SK-N-SH (cell line): ENCODE measurements at regions not wholly inside any gene's neighbourhood (a gene's known extent, or its start where the extent isn't known, plus 50 kb on each side); places are given as distances from the start of the nearest gene placed in this dataset.

Experiments
- CTCF ChIA-PET: fragments of 300-600, 350-600 bp; formaldehyde crosslinking; extraction: SDS; loops from one replicate; lab custom pipeline; 2021; lab: Yijun Ruan, JAX
- POLR2A ChIA-PET: fragments of 350-600 bp; sonication (Branson Sonifier 250); formaldehyde crosslinking; extraction: SDS; loops from one replicate; lab custom pipeline; 2020; ENCODE audit warnings: antibody characterized with exemption, inconsistent platforms; lab: Yijun Ruan, JAX
- DNase-seq: peaks from one replicate; pipeline ENCODE4 v3.0.0; 2012
- H2AFZ ChIP-seq: fragments of 200-600 bp; sonication (generic); 2 replicates; pipeline ENCODE4 v1.8.1; 2016; ENCODE audit warnings: antibody characterized with exemption, mild to moderate bottlenecking, low read depth
- H3F3A ChIP-seq: fragments of 200-600 bp; sonication (generic); replicated peaks from 2 replicates; pipeline ENCODE3; 2016; ENCODE audit warnings: antibody characterized with exemption, mild to moderate bottlenecking; ENCODE audit not compliant: insufficient read depth
- H3K27ac ChIP-seq, 2 experiments: fragments of 200-500 bp in 1 of 2; fragments of 200-600 bp in 1 of 2; sonication (Bioruptor generic) in 1 of 2; sonication (generic), shearing (Covaris generic) in 1 of 2; 2 replicates each; pipeline versions ENCODE4 v1.5.1 to v1.6.1; 2014 to 2016; ENCODE audit warnings: low read depth in 2 of 2, inconsistent platforms in 1 of 2, low read length in 1 of 2, mild to moderate bottlenecking in 1 of 2, mixed read lengths in 1 of 2
- H3K27me3 ChIP-seq: fragments of 200-600 bp; sonication (generic), shearing (Covaris generic); 2 replicates; pipeline ENCODE4 v1.6.1; 2016; ENCODE audit warnings: mixed run types; ENCODE audit not compliant: insufficient read depth
- H3K36me3 ChIP-seq, 2 experiments: fragments of 200-500 bp in 1 of 2; fragments of 200-600 bp in 1 of 2; sonication (Bioruptor generic) in 1 of 2; sonication (generic) in 1 of 2; replicated peaks in 1 of 2; 2 replicates each; pipeline versions ENCODE3 to v1.5.1; 2014 to 2016; ENCODE audit warnings: low read length in 1 of 2, mild to moderate bottlenecking in 1 of 2; ENCODE audit not compliant: insufficient read depth in 2 of 2, control insufficient read depth in 1 of 2
- H3K4me1 ChIP-seq, 2 experiments: fragments of 200-500 bp in 1 of 2; fragments of 200-600 bp in 1 of 2; sonication (Bioruptor generic) in 1 of 2; sonication (generic), shearing (Covaris generic) in 1 of 2; 2 replicates each; pipeline versions ENCODE4 v1.5.1 to v1.6.1; 2014 to 2016; ENCODE audit warnings: low read depth in 1 of 2, low read length in 1 of 2, mixed run types in 1 of 2; ENCODE audit not compliant: insufficient read depth in 2 of 2, control insufficient read depth in 1 of 2
- H3K4me2 ChIP-seq: fragments of 200-600 bp; sonication (generic), shearing (Covaris generic); 2 replicates; pipeline ENCODE4 v1.6.1; 2017; ENCODE audit warnings: mixed run types
- H3K4me3 ChIP-seq, 2 experiments: fragments of 200-500 bp in 1 of 2; fragments of 200-600 bp in 1 of 2; sonication (Bioruptor generic) in 1 of 2; sonication (generic), shearing (Covaris generic) in 1 of 2; 2 replicates each; pipeline versions ENCODE4 v1.5.1 to v1.8.1; 2014 to 2016; ENCODE audit warnings: low read depth in 2 of 2, inconsistent platforms in 1 of 2, low read length in 1 of 2, mild to moderate bottlenecking in 1 of 2, mixed read lengths in 1 of 2, moderate library complexity in 1 of 2
- H3K79me2 ChIP-seq: fragments of 200-600 bp; sonication (generic); 2 replicates; pipeline ENCODE4 v1.8.1; 2017; ENCODE audit warnings: mild to moderate bottlenecking; ENCODE audit not compliant: insufficient read depth
- H3K9ac ChIP-seq: fragments of 200-600 bp; sonication (generic); 2 replicates; pipeline ENCODE4 v1.6.1; 2017; ENCODE audit warnings: mixed run types
- H3K9me2 ChIP-seq: fragments of 200-600 bp; sonication (generic); 2 replicates; pipeline ENCODE4 v1.6.1; 2017; ENCODE audit warnings: mixed run types
- H3K9me3 ChIP-seq: fragments of 200-600 bp; sonication (generic); 2 replicates; pipeline ENCODE4 v1.6.1; 2017; ENCODE audit warnings: mixed run types, mild to moderate bottlenecking, moderate library complexity
- H4K20me1 ChIP-seq: fragments of 200-600 bp; sonication (generic); 2 replicates; pipeline ENCODE4 v1.6.1; 2017; ENCODE audit warnings: mild to moderate bottlenecking, mixed run types; ENCODE audit not compliant: insufficient read depth
- EP300 ChIP-seq, 2 experiments: IDR thresholded peaks; 2 replicates each; pipeline versions ENCODE4 v1.4.0 to v1.6.1; 2012; ENCODE audit warnings: borderline replicate concordance in 1 of 2, low read depth in 1 of 2, low read length in 1 of 2
- EZH2phosphoT487 ChIP-seq: fragments of 200-600 bp; sonication (generic); IDR thresholded peaks from 2 replicates; pipeline ENCODE4 v1.6.1; 2017; ENCODE audit warnings: low read depth, mixed run types, mild to moderate bottlenecking, antibody characterized with exemption, moderate library complexity, borderline replicate concordance
- FOSL2 ChIP-seq: IDR thresholded peaks from 2 replicates; pipeline ENCODE4 v1.4.0; 2012; ENCODE audit warnings: low read depth, mild to moderate bottlenecking, moderate library complexity, borderline replicate concordance
- FOXJ3 ChIP-seq: sonication (generic); formaldehyde crosslinking; IDR thresholded peaks from 2 replicates; pipeline ENCODE4 v1.5.1; 2020; ENCODE audit warnings: mild to moderate bottlenecking, missing genetic modification reagents
- FOXM1 ChIP-seq: IDR thresholded peaks from 2 replicates; pipeline ENCODE4 v1.4.0; 2012; ENCODE audit warnings: low read depth, mild to moderate bottlenecking
- GATA2 ChIP-seq: sonication (generic); formaldehyde crosslinking; IDR thresholded peaks from 2 replicates; pipeline ENCODE4 v1.5.0; 2020; ENCODE audit warnings: mild to moderate bottlenecking, missing genetic modification reagents
- JUND ChIP-seq: IDR thresholded peaks from 2 replicates; pipeline ENCODE4 v1.4.0; 2012
- NFIC ChIP-seq: IDR thresholded peaks from 2 replicates; pipeline ENCODE4 v1.4.0; 2012; ENCODE audit warnings: borderline replicate concordance
- NRF1 ChIP-seq: IDR thresholded peaks from 2 replicates; pipeline ENCODE4 v1.6.1; 2012; ENCODE audit warnings: low read depth, mild to moderate bottlenecking, low read length
- POLR2AphosphoS5 ChIP-seq: IDR thresholded peaks from 2 replicates; pipeline ENCODE4 v1.6.1; 2012; ENCODE audit warnings: low read depth, low read length
- RCOR1 ChIP-seq: fragments of 150-350 bp; IDR thresholded peaks from 2 replicates; pipeline ENCODE4 v1.6.1; 2017; ENCODE audit warnings: antibody characterized with exemption, low read length
- RFX5 ChIP-seq: IDR thresholded peaks from 2 replicates; pipeline ENCODE4 v1.6.1; 2012; ENCODE audit warnings: mild to moderate bottlenecking, improper control_type of control experiment, low read length
- SIN3A ChIP-seq: IDR thresholded peaks from 2 replicates; pipeline ENCODE4 v1.6.1; 2012; ENCODE audit warnings: low read depth, mild to moderate bottlenecking, low read length, moderate library complexity, borderline replicate concordance
- SMC3 ChIP-seq: IDR thresholded peaks from 2 replicates; pipeline ENCODE4 v1.6.1; 2012; ENCODE audit warnings: low read depth, low read length, improper control_type of control experiment
- TAF1 ChIP-seq: IDR thresholded peaks from 2 replicates; pipeline ENCODE4 v1.6.1; 2012; ENCODE audit warnings: low read depth, mild to moderate bottlenecking, low read length, moderate library complexity, borderline replicate concordance
- TCF12 ChIP-seq: IDR thresholded peaks from 2 replicates; pipeline ENCODE4 v1.4.0; 2012
- USF2 ChIP-seq: fragments of 150-350 bp; IDR thresholded peaks from 2 replicates; pipeline ENCODE4 v1.6.1; 2017; ENCODE audit warnings: antibody characterized with exemption, low read length, low read depth, borderline replicate concordance
- WGBS: methylation state at CpG from one replicate; pipeline ENCODE4 v1.1.6; 2017; ENCODE audit warnings: low lambda C conversion rate; 5-methylcytosine and 5-hydroxymethylcytosine counted together
- TF ChIP-seq, protein P1 (sequence below): IDR thresholded peaks from 2 replicates; pipeline ENCODE4 v1.4.0; 2012; ENCODE audit warnings: low read depth, borderline replicate concordance
- TF ChIP-seq, protein P2 (sequence below): IDR thresholded peaks from 2 replicates; pipeline ENCODE4 v1.4.0; 2012; ENCODE audit warnings: low read depth
- TF ChIP-seq, protein P3 (sequence below): IDR thresholded peaks from 2 replicates; pipeline ENCODE4; 2012
- TF ChIP-seq, protein P4 (sequence below): fragments of 150-350 bp; IDR thresholded peaks from 2 replicates; pipeline ENCODE4 v1.6.1; 2016; ENCODE audit warnings: mild to moderate bottlenecking, low read depth, low read length

GRCh38 chr1:182278144-182279054, 113.2 kb downstream of the GLUL start (continued):
- TF ChIP-seq NFIC = no peak
- TF ChIP-seq, protein P1, sequence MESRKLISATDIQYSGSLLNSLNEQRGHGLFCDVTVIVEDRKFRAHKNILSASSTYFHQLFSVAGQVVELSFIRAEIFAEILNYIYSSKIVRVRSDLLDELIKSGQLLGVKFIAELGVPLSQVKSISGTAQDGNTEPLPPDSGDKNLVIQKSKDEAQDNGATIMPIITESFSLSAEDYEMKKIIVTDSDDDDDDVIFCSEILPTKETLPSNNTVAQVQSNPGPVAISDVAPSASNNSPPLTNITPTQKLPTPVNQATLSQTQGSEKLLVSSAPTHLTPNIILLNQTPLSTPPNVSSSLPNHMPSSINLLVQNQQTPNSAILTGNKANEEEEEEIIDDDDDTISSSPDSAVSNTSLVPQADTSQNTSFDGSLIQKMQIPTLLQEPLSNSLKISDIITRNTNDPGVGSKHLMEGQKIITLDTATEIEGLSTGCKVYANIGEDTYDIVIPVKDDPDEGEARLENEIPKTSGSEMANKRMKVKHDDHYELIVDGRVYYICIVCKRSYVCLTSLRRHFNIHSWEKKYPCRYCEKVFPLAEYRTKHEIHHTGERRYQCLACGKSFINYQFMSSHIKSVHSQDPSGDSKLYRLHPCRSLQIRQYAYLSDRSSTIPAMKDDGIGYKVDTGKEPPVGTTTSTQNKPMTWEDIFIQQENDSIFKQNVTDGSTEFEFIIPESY = no peak
- no peak for TF ChIP-seq FOXJ3 (CRISPR knock-in tag)

DNA sequence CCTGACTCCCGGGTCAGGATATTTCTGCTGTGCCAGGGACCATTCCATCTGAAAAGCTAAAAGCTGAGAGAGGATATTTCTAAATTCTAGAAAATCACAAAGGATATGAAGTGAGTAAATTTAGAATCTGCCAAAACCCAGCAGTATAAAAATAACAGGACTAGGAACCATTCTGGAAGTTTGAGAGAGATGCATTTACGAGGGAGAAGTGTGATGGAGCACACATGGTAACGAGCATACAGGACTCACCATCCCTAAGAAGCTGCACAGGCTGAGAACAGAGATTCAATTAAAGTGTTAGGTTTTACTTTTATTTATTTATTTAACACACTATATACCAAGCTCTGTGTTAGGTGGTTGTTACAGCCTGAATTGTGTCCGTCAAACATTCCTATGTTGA, 116.3 kb downstream of the GLUL start:
- ChIA-PET POLR2A (no interaction called here), CTCF (no interaction called here)
- no peak overlapping the region for H2AFZ ChIP-seq
- 34% methylated on average over 4 of the region's 4 CpGs for WGBS
- no peaks in the 10 kb centered on the region for H3K27me3 ChIP-seq
- DNase-seq = no peak
- H3K4me1 ChIP-seq = peaks cover 0 to 3% of the 10 kb centered on the region in 2 experiments; a peak in 1 of 4 replicates
- no peak overlapping the region for H3K27ac ChIP-seq
- no peak overlapping the region for H3K4me2 ChIP-seq
- no peaks in the 10 kb centered on the region for H3K9me3 ChIP-seq
- no peaks in the 10 kb centered on the region for H3K79me2 ChIP-seq
- TF ChIP-seq GATA2 (CRISPR knock-in tag) (no peak), SMC3 (no peak), SIN3A (no peak), TCF12 (no peak), EP300 (IDR thresholded peaks at IDR 0.05; ENCODE audit: borderline replicate concordance in 1 of 2, low read depth in 1 of 2, low read length in 1 of 2) (no peak), NRF1 (no peak), RFX5 (no peak)
- TF ChIP-seq, protein P2, sequence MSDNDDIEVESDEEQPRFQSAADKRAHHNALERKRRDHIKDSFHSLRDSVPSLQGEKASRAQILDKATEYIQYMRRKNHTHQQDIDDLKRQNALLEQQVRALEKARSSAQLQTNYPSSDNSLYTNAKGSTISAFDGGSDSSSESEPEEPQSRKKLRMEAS = no peak
- TF ChIP-seq, protein P3, sequence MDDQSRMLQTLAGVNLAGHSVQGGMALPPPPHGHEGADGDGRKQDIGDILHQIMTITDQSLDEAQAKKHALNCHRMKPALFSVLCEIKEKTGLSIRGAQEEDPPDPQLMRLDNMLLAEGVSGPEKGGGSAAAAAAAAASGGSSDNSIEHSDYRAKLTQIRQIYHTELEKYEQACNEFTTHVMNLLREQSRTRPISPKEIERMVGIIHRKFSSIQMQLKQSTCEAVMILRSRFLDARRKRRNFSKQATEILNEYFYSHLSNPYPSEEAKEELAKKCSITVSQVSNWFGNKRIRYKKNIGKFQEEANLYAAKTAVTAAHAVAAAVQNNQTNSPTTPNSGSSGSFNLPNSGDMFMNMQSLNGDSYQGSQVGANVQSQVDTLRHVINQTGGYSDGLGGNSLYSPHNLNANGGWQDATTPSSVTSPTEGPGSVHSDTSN = no peak
- H3K9me2 ChIP-seq = no peaks in the 10 kb centered on the region
- no peaks in the 10 kb centered on the region for H3K36me3 ChIP-seq
- H3F3A ChIP-seq = no peaks in the 10 kb centered on the region
- H3K4me3 ChIP-seq = no peak overlapping the region
- H3K9ac ChIP-seq = no peak overlapping the region
- H4K20me1 ChIP-seq = no peaks in the 10 kb centered on the region

DNA sequence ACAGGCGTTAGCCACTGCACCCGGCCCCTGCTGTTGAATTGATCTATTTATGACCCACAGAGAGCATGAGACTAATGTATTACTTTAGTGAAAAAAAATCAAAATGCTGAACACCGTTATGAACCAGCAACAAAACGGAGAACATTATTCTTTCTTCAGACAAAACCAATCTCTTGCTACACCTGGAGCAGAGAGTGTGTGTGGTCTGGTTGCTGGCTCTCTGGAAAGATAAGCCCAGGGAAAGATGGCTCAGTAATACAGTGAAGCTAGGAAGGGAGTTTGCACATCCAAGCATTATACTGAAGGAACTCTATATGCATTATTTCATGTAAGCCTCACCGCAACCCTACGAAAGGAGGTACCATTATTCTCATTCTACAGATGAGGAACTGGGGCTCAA, 117.0 kb downstream of the GLUL start:
- CTCF ChIA-PET = no interaction called here
- TF ChIP-seq FOSL2 (no peak), SIN3A (no peak), EZH2phosphoT487 (no peak), POLR2AphosphoS5 (no peak), FOXM1 (no peak), JUND (no peak), RCOR1 (no peak), FOXJ3 (CRISPR knock-in tag) (no peak), EP300 (IDR thresholded peaks at IDR 0.05; ENCODE audit: borderline replicate concordance in 1 of 2, low read depth in 1 of 2, low read length in 1 of 2) (no peak), TAF1 (no peak), USF2 (no peak), RFX5 (no peak)
- TF ChIP-seq, protein P4, sequence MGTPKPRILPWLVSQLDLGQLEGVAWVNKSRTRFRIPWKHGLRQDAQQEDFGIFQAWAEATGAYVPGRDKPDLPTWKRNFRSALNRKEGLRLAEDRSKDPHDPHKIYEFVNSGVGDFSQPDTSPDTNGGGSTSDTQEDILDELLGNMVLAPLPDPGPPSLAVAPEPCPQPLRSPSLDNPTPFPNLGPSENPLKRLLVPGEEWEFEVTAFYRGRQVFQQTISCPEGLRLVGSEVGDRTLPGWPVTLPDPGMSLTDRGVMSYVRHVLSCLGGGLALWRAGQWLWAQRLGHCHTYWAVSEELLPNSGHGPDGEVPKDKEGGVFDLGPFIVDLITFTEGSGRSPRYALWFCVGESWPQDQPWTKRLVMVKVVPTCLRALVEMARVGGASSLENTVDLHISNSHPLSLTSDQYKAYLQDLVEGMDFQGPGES = no peak

More for the DNA sequence above, 117.0 kb downstream of the GLUL start:
- no peaks in the 10 kb centered on the region for H3K27me3 ChIP-seq
- no peaks in the 10 kb centered on the region for H3F3A ChIP-seq
- H3K9ac ChIP-seq = no peak overlapping the region
- H3K36me3 ChIP-seq = no peaks in the 10 kb centered on the region
- no peaks in the 10 kb centered on the region for H3K9me3 ChIP-seq
- no peak for DNase-seq
- H3K27ac ChIP-seq = no peak overlapping the region
- POLR2A ChIA-PET = no interaction called here
- no peaks in the 10 kb centered on the region for H4K20me1 ChIP-seq
- no peaks in the 10 kb centered on the region for H3K9me2 ChIP-seq
- no peak overlapping the region for H2AFZ ChIP-seq
- no peak overlapping the region for H3K4me2 ChIP-seq
- H3K4me1 ChIP-seq = peaks cover 0 to 2% of the 10 kb centered on the region in 2 experiments; a peak in 1 of 4 replicates
- no peak overlapping the region for H3K4me3 ChIP-seq
- WGBS = 54% methylated on average over 6 of the region's 6 CpGs
- H3K79me2 ChIP-seq = no peaks in the 10 kb centered on the region
